OCI-LY3 (cell line): ENCODE measurements at regions not wholly inside any gene's neighbourhood (a gene's known extent, or its start where the extent isn't known, plus 50 kb on each side); places are given as distances from the start of the nearest gene placed in this dataset.

Experiments
- EZH2phosphoT487 ChIP-seq: fragments of 200-600 bp; shearing (Covaris generic); IDR thresholded peaks from 2 replicates; pipeline ENCODE4 v1.6.1; 2018; ENCODE audit warnings: antibody characterized with exemption, mixed run types, low read depth
- TF ChIP-seq, protein P1 (sequence below): fragments of 200-600, 300-600 bp; sonication (generic); IDR thresholded peaks from 2 replicates; pipeline ENCODE4 v1.5.1; 2014; ENCODE audit warnings: antibody characterized with exemption, low read length, low read depth

DNA sequence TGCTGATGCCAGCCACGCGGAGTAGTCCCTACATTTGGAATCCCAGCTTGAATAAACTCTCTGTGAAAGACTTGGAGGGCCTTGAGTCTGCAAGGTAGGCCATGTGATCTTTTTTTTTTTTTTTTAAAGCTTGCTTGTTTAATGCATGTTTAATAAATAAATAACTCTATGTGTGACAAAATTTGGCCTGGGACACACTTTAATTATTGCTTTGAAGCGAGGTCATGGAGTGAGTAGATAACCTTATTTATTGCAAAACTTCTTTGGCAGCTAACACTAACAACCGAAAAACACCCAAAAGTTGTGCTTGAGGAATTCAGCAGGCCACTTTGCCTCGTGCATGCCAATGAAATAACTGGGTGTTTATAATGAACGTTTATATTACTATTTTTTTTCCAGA lies 382.2 kb downstream of the FLRT2 start:
- TF ChIP-seq, protein P1, sequence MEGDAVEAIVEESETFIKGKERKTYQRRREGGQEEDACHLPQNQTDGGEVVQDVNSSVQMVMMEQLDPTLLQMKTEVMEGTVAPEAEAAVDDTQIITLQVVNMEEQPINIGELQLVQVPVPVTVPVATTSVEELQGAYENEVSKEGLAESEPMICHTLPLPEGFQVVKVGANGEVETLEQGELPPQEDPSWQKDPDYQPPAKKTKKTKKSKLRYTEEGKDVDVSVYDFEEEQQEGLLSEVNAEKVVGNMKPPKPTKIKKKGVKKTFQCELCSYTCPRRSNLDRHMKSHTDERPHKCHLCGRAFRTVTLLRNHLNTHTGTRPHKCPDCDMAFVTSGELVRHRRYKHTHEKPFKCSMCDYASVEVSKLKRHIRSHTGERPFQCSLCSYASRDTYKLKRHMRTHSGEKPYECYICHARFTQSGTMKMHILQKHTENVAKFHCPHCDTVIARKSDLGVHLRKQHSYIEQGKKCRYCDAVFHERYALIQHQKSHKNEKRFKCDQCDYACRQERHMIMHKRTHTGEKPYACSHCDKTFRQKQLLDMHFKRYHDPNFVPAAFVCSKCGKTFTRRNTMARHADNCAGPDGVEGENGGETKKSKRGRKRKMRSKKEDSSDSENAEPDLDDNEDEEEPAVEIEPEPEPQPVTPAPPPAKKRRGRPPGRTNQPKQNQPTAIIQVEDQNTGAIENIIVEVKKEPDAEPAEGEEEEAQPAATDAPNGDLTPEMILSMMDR = no peak
- TF ChIP-seq EZH2phosphoT487 = no peak
